ENCODE measurements at regions not wholly inside any gene's neighbourhood (a gene's known extent, or its start where the extent isn't known, plus 50 kb on each side); places are given as distances from the start of the nearest gene placed in this dataset.

DNA sequence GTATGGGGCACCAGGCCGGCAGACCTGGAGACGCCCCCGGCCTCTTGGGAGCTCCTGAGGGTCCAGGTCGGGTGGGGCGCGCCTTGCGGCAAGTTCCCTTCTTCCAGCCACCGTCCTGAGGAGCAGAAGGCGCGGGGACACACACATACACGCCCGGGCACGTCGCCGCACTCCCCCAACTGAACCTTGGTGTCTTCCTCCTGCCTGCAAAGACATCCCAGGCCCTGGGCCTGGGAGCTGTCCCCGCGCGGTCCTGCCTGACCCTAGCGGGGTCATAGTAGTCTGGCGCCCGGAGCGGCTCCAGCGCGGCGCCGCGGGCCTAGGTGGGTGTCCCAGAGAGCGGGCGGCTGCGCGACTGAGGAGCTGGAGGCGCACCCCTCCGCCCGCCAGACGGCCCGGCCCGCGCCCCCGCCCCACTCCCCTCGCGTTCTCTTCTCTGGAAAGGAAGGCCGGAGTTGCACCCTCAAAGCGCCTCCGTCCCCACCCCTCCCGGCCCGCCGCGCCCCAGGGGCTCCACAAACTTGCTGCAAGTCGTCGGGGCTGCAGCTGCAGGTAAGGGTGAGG lies 185.9 kb upstream of the LINGO1 start (continued):
- TF ChIP-seq TEAD3 (CRISPR knock-in tag; optimal IDR thresholded peaks at IDR 0.05; ENCODE audit: borderline replicate concordance) = no peak

DNA sequence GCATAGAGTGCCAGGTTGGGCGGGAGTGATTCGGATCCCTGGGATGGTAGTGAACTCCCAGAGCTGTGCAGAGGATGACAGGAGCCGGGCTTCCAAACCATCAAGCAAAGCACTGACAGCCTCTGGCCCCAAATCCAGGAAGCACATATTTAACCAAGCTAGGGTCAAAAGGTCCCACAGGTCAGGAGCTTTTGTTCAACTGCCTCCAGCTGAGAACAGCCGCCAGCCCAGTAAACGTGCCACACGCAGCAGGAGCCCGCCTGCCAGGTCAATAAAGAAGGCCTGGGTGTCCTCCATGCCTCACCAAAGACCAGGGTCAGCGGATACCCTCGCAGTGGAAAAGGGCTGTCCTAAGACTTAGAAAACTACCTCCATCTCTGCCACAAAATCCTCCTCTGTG lies 184.7 kb upstream of the LINGO1 start:
- CTCF ChIA-PET (ENCODE audit: low intra/inter-chr PET ratio, low total read pairs) = no interaction called here
- Histone ChIP-seq H3K36me3 (replicated peaks in 1 of 2; ENCODE audit: control insufficient read depth in 1 of 2, insufficient read depth in 2 of 2, low read length in 2 of 2) (no peaks in the 10 kb centered on the region), H3K27me3 (ENCODE audit: control insufficient read depth in 1 of 2, insufficient read depth in 2 of 2, low read length in 2 of 2) (peaks cover 8 to 57% of the 10 kb centered on the region in 2 experiments), H3K27ac (ENCODE audit: extremely low read length, insufficient read depth, low read length) (no peak overlapping the region), H2AFZ (ENCODE audit: low read length) (no peak overlapping the region), H4K20me1 (ENCODE audit: insufficient read depth, low read length) (peaks cover 4% of the 10 kb centered on the region; the same call in 1 of the 2 replicates), H3K9me3 (ENCODE audit: low read length) (no peaks in the 10 kb centered on the region), H3K4me1 (ENCODE audit: insufficient read depth, low read length) (no peaks in the 10 kb centered on the region), H3K4me3 (replicated peaks in 1 of 3; ENCODE audit: insufficient read depth in 1 of 3, low read depth in 2 of 3, low read length in 3 of 3) (no peak overlapping the region), H3K4me2 (ENCODE audit: low read depth, low read length) (no peak overlapping the region), H3K79me2 (ENCODE audit: insufficient read depth, low read length) (no peaks in the 10 kb centered on the region), H3K9ac (ENCODE audit: insufficient read depth, low read depth, low read length) (no peak overlapping the region)
- POLR2A ChIA-PET = no interaction called here
- ATAC-seq (no peak), DNase-seq (ENCODE audit: low spot score) (no peak), FAIRE-seq (no peak)
- intact Hi-C loops (cut with micrococcal nuclease; ENCODE audit: unreplicated experiment) = no loop called here
- no TSS peak for BruUV-seq (replicated peaks)
- WGBS (ENCODE audit: low lambda C conversion rate) = no CpG with 5 or more reads among the region's 9 CpGs
- in situ Hi-C loops (cut with HindIII; ENCODE audit: extremely low pct_ligation_motif_present, low pct_unique_long_range_greater_than_20kb) = loop anchor here (25.0 kb wide), 1 partner anchor 180 kb away; the partner anchor contains the start of gene LINGO1
- TF ChIP-seq SP4 (CRISPR knock-in tag; IDR thresholded peaks at IDR 0.05) (no peak), NFE2L2 (IDR thresholded peaks at IDR 0.05; ENCODE audit: low read length) (no peak), SATB2 (CRISPR knock-in tag; IDR thresholded peaks at IDR 0.05) (no peak), NBN (conservative IDR thresholded peaks at IDR 0.05) (no peak), ZNF513 (CRISPR knock-in tag; conservative IDR thresholded peaks at IDR 0.05) (no peak), HOXA3 (CRISPR knock-in tag; IDR thresholded peaks at IDR 0.05) (no peak), MIXL1 (CRISPR knock-in tag; IDR thresholded peaks at IDR 0.05) (no peak), ZNF34 (CRISPR knock-in tag; IDR thresholded peaks at IDR 0.05; ENCODE audit: borderline replicate concordance) (no peak), TAF15 (IDR thresholded peaks at IDR 0.05; ENCODE audit: low read depth, low read length, poor library complexity, severe bottlenecking) (no peak), MEIS2 (CRISPR knock-in tag; IDR thresholded peaks at IDR 0.05) (no peak), ZNF710 (CRISPR knock-in tag; IDR thresholded peaks at IDR 0.05; ENCODE audit: borderline replicate concordance) (no peak), MXD1 (CRISPR knock-in tag; IDR thresholded peaks at IDR 0.05) (no peak), ZNF562 (CRISPR knock-in tag; IDR thresholded peaks at IDR 0.05; ENCODE audit: borderline replicate concordance) (no peak), SKIL (CRISPR knock-in tag; IDR thresholded peaks at IDR 0.05; ENCODE audit: borderline replicate concordance) (no peak), GTF3A (CRISPR knock-in tag; conservative IDR thresholded peaks at IDR 0.05) (no peak)
- TF ChIP-seq, protein P1, sequence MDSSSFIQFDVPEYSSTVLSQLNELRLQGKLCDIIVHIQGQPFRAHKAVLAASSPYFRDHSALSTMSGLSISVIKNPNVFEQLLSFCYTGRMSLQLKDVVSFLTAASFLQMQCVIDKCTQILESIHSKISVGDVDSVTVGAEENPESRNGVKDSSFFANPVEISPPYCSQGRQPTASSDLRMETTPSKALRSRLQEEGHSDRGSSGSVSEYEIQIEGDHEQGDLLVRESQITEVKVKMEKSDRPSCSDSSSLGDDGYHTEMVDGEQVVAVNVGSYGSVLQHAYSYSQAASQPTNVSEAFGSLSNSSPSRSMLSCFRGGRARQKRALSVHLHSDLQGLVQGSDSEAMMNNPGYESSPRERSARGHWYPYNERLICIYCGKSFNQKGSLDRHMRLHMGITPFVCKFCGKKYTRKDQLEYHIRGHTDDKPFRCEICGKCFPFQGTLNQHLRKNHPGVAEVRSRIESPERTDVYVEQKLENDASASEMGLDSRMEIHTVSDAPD (CRISPR knock-in tag; IDR thresholded peaks at IDR 0.05) = no peak
